ENCODE measurements at regions not wholly inside any gene's neighbourhood (a gene's known extent, or its start where the extent isn't known, plus 50 kb on each side); places are given as distances from the start of the nearest gene placed in this dataset.

GRCh38 chr2:189337656-189338055 lies 103.6 kb upstream of the WDR75 start:
- Histone ChIP-seq H3K4me1 (no peaks in the 10 kb centered on the region), H3K9me3 (no peaks in the 10 kb centered on the region), H3K4me3 (no peak overlapping the region), H3K36me3 (no peaks in the 10 kb centered on the region), H3K27me3 (no peaks in the 10 kb centered on the region), H3K27ac (peak overlapping the region; percentile 70 to 74)
- no peak for DNase-seq
- TF ChIP-seq POLR2A (IDR thresholded peaks at IDR 0.05) (no peak), CTCF (IDR thresholded peaks at IDR 0.05) (no peak)
- intact Hi-C loops (cut with DNase I; ENCODE audit: low total_unique reads) = no loop called here

- Histone ChIP-seq H3K4me3 (no peak overlapping the region), H3K27ac (peak overlapping the region; percentile 70 to 74), H3K4me1 (no peaks in the 10 kb centered on the region), H3K27me3 (no peaks in the 10 kb centered on the region), H3K36me3 (no peaks in the 10 kb centered on the region), H3K9me3 (no peaks in the 10 kb centered on the region)
- TF ChIP-seq CTCF (IDR thresholded peaks at IDR 0.05) = no peak
- no peak for TF ChIP-seq POLR2A (IDR thresholded peaks at IDR 0.05)
- no peak for DNase-seq
- intact Hi-C loops (cut with DNase I; ENCODE audit: low total_unique reads) = no loop called here
Measured at GRCh38 chr2:189338115-189338514, 103.2 kb upstream of the WDR75 start.

GRCh38 chr2:189341077-189341476 lies 100.2 kb upstream of the WDR75 start:
- Histone ChIP-seq H3K27me3 (no peaks in the 10 kb centered on the region), H3K27ac (no peak overlapping the region), H3K4me1 (no peaks in the 10 kb centered on the region), H3K36me3 (no peaks in the 10 kb centered on the region), H3K9me3 (no peaks in the 10 kb centered on the region), H3K4me3 (no peak overlapping the region)
- DNase-seq = no peak
- intact Hi-C loops (cut with DNase I; ENCODE audit: low total_unique reads) = no loop called here
- no peak for TF ChIP-seq CTCF (IDR thresholded peaks at IDR 0.05)
- no peak for TF ChIP-seq POLR2A (IDR thresholded peaks at IDR 0.05)

DNA sequence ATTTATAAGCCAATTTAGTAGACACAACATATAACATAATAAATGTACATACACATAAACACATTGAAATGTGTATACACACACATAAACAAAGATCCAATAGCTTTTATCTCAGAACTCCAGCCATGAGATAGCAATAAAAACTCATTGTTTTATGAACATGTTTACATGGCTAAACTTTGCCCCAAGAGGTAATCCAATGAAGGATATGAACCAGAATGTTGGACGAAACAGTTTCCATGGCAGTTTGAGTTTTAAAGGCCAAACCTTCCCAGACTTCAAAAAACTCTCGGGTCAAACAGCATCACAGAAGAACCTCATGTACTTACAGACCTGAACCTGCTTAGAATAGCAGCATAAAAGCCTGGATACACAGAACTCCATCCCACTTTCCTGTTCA lies 97.2 kb upstream of the WDR75 start:
- Histone ChIP-seq H3K9me3 (peaks cover 0 to 6% of the 10 kb centered on the region in 2 donors), H3K4me1 (no peaks in the 10 kb centered on the region), H3K36me3 (no peaks in the 10 kb centered on the region), H3K4me3 (no peak overlapping the region), H3K27me3 (no peaks in the 10 kb centered on the region), H3K27ac (no peak overlapping the region)
- TF ChIP-seq POLR2A (IDR thresholded peaks at IDR 0.05) (no peak), CTCF (IDR thresholded peaks at IDR 0.05) (no peak)
- DNase-seq = no peak
- intact Hi-C loops (cut with DNase I; ENCODE audit: low total_unique reads) = no loop called here

- Histone ChIP-seq H3K4me3 (no peak overlapping the region), H3K36me3 (no peaks in the 10 kb centered on the region), H3K27me3 (no peaks in the 10 kb centered on the region), H3K4me1 (no peaks in the 10 kb centered on the region), H3K9me3 (peaks cover 0 to 6% of the 10 kb centered on the region in 2 donors), H3K27ac (peak overlapping the region; percentile 51 to 75)
- peak; percentile 22 to 28 for DNase-seq
- intact Hi-C loops (cut with DNase I; ENCODE audit: low total_unique reads) = no loop called here
- peak in 2 of 4 experiments; percentile 10 to 23 for TF ChIP-seq CTCF (IDR thresholded peaks at IDR 0.05)
- no peak for TF ChIP-seq POLR2A (IDR thresholded peaks at IDR 0.05)
Measured at GRCh38 chr2:189347540-189347939, 93.7 kb upstream of the WDR75 start.
